Central memory CD4-positive, alpha-beta T cell (primary cell): ENCODE measurements at regions not wholly inside any gene's neighbourhood (a gene's known extent, or its start where the extent isn't known, plus 50 kb on each side); places are given as distances from the start of the nearest gene placed in this dataset.

Source experiments
- DNase-seq: peaks from one replicate; pipeline ENCODE4 v3.0.0; 2022

GRCh38 chr2:126437016-126437415, 218.9 kb upstream of the GYPC start:
- DNase-seq: no peak

DNA sequence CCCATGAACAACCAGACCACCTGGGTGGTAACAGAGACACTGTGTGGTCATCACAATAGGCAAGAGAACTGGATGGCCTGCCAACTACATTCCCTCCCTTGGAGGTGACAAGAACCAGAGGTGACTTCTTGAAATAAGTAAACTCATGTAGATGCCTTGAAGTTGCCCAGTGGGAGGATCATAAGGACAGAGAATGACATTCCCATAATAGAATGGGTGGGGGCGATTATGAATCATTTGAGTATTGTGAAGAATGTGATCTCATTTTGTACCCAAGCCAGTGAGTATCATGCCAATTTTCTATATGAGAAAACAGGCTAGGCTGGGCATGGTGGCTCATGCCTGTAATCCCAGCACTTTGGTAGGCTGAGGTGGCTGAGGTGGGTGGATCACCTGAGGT, 211.4 kb upstream of the GYPC start:
- DNase-seq: no peak

- DNase-seq: no peak
These were observed 209.8 kb upstream of the GYPC start for GRCh38 chr2:126446106-126446695.

DNA sequence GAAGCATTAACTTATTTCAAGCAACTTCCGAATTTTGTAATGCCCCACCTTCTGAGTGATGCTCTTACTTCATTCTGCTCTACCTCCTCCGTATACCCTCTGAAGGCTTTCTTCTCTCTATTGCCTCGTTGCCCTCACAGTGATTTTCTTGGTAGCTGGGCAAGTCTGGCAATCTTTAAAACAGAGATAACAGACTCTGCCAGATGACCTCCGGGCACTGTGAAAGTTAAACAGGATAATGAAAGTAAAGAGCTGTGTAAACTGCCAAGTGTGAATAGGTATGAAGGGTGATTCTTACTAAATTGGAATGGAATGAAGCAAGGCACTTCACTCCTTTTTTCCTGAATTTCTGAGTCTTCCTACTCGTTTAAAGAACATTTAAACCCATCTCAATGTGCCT, 207.3 kb upstream of the GYPC start:
- DNase-seq: no peak

- DNase-seq: no peak
These were observed 206.3 kb upstream of the GYPC start for GRCh38 chr2:126449677-126450076.

- no peak for DNase-seq
These were observed 191.9 kb upstream of the GYPC start for GRCh38 chr2:126463892-126464674.

DNA sequence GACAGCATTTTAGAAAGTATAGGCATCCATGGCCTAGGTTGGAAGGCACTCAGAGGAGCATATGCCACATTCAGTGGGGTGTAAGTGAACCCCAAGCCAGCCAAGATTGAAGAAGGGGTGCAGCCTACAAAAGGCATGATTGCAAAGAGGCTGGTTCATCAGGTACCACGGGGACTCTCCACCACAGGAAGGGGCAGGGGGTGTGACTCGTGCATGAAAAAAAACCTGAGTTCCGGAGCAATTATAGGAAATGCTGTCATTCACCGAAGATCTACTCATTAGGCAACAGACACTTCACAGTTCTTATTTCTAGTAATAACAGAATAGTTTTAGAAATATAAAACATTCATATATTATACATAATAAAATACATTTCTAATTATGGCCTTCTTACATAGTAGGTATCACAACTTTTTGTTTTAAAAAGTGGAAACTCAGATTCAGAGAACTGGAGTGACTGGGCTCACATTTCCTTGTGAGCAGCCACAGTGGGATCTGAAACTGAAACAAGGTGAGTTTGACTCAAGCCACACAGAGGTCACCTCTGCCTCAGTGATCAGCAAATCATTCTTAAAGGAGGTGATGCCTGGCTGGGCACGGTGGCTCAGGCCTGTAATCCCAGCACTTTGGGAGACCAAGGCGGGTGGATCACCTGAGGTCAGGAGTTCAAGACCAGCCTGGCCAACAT, 188.4 kb upstream of the GYPC start:
- DNase-seq: no peak

DNA sequence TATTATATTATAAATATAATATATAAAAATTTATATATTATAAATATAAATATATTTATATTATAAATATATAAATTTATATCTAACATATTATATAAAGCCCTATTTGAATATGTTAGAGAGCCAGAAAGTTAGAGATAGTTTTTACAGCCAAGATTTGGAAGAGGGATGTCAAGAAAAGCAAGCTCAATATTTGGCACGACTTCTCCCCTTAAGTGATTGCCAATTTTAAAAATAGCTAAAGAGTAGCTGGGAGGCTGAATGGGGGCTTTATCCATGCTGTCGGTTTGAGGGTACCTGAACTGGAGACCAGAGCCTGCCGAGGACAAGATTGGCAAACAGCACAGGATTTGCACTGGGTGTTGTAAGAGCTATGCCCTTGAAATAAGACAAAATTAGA, 180.9 kb upstream of the GYPC start:
- DNase-seq: no peak

- DNase-seq: no peak
These were observed 179.3 kb upstream of the GYPC start for GRCh38 chr2:126476691-126477090.

DNA sequence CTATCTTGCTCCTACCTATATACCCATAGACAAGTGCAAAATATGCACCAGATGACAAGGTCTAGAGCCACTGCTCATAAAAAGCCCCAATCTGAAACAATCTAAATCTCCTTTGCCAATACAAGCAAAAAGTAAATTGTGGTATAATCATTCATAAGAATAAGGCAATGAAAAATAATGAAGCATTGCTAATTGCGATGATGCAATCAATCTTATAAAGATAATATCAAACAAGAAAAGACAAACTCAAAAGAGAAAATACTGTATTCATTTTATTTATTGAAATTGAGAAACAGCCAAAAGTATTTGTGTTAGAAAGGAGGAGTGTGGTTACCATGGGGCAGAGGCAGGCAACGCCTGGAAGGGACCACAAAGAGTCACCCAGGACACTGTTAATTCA, 175.9 kb upstream of the GYPC start:
- no peak for DNase-seq

DNA sequence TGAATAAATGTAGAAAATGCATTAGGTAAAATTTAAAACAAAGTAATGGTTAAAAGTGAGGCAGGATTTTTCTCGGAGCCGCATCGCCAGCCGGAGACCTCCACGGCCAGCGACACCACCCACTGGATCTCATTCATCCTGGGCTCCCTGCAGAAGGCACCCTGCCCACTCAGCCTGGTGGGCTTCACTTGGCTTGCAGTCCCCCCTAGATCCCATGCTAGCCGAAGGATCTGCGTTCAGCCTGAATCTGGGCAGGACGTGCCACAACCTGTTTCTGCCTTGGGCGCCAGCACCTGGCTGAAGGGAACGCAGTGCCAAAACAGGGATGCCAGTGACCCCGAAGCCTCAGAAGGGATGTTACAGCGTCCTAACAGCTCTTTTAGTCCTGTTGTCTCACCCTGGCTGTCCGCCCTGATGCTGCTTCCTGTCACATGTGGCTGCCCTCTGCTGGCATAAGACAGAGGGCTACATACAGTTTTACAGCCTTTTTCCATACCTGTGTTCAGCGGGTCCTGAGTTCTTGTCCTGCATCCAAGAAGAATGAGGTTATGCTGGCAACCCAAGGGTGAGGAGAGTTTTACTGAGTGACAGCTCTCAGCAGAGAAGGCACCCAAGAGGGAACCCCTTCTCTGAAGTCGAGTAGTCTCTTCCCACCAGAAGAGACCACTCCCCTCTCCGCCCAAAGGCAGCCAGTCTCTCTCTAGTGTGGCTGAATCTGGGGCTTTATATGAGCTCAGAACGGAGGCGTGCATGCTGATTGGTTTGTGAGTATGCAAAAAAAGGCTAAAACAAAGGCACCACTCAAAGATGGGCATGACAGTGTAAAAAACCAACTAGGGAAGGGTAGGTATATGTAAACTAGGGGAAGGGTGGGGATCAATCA, 173.1 kb upstream of the GYPC start:
- no peak for DNase-seq

- no peak for DNase-seq
These were observed 161.4 kb upstream of the GYPC start for GRCh38 chr2:126494593-126494992.

- no peak for DNase-seq
These were observed 160.8 kb upstream of the GYPC start for GRCh38 chr2:126495189-126495588.

GRCh38 chr2:126496493-126496892, 159.5 kb upstream of the GYPC start:
- DNase-seq: no peak

DNA sequence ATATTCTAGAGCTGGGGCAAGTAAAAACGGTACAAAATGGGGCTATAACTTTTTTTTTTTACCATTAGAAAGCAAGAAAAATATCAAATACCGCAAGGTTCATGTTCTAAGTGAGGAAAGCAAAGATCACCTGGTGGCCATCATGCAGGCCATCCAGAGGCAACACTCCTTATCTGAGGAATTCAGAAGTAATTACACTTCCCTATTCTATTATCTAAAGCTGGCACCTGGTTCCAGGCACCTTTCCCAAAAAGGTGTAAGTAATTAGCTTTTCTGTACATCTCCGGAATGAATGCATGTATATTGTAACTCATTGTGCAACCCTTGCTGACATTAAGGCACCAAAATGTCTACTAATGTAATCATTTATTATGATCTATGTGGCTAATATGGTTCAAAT, 152.5 kb upstream of the GYPC start:
- DNase-seq: no peak

- no peak for DNase-seq
These were observed 151.0 kb upstream of the GYPC start for GRCh38 chr2:126504949-126505348.

- no peak for DNase-seq
These were observed 149.2 kb upstream of the GYPC start for GRCh38 chr2:126506786-126507185.

GRCh38 chr2:126507425-126507911, 148.5 kb upstream of the GYPC start:
- DNase-seq: no peak

DNA sequence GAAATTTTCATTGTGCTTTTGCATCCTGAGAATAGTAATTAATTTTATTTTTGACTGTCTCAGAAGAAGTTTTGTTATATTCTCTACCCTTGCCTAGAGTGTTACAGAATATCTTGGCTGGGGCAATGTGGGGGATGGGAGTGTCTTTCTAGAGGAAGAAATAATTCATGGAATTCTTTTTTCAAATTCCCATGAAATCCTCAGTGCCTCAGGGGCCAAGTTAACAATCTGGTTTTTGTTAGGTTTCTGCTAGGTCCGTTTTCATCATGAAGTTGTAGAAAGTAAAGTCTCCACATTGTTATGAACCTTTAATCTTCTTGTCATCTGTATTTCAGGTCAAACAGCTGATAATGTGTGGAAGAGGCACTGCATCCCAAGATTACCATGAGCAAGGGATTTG, 145.6 kb upstream of the GYPC start:
- no peak for DNase-seq

- no peak for DNase-seq
These were observed 145.0 kb upstream of the GYPC start for GRCh38 chr2:126510960-126511359.

GRCh38 chr2:126512026-126512425, 143.9 kb upstream of the GYPC start:
- no peak for DNase-seq

GRCh38 chr2:126513033-126513432, 142.9 kb upstream of the GYPC start:
- no peak for DNase-seq

- DNase-seq: no peak
These were observed 140.5 kb upstream of the GYPC start for GRCh38 chr2:126515471-126515870.
